Astrocyte (in vitro differentiated cells and primary cell): ENCODE measurements at regions not wholly inside any gene's neighbourhood (a gene's known extent, or its start where the extent isn't known, plus 50 kb on each side); places are given as distances from the start of the nearest gene placed in this dataset.

Experiments used
- DNase-seq: peaks from one replicate; pipeline ENCODE4 v3.0.0-alpha.2; 2010; ENCODE audit warnings: low read depth
- FAIRE-seq: peaks from 2 replicates; lab custom pipeline; 2011; peaks lifted over from hg19 to GRCh38; lab: Jason Lieb, UNC
- H2AFZ ChIP-seq: 2 replicates; pipeline ENCODE4 v1.6.0; 2012; ENCODE audit warnings: low read depth, low read length, inconsistent platforms
- H3K27ac ChIP-seq: 2 replicates; pipeline ENCODE4 v1.5.1; 2011; ENCODE audit warnings: low read depth, low read length, inconsistent platforms
- H3K27me3 ChIP-seq: 2 replicates; pipeline ENCODE4 v1.6.0; 2011; ENCODE audit warnings: low read length, inconsistent platforms; ENCODE audit not compliant: insufficient read depth
- H3K36me3 ChIP-seq: 2 replicates; pipeline ENCODE4 v1.5.1; 2011; ENCODE audit warnings: low read length, inconsistent platforms; ENCODE audit not compliant: insufficient read depth
- H3K4me1 ChIP-seq: 2 replicates; pipeline ENCODE4 v1.5.1; 2011; ENCODE audit warnings: low read length, inconsistent platforms; ENCODE audit not compliant: insufficient read depth
- H3K4me2 ChIP-seq: 2 replicates; pipeline ENCODE4 v1.6.0; 2012; ENCODE audit warnings: low read length, inconsistent platforms
- H3K4me3 ChIP-seq: 2 replicates; pipeline ENCODE4 v1.5.1; 2011; ENCODE audit warnings: low read depth, mild to moderate bottlenecking, low read length, inconsistent platforms; ENCODE audit not compliant: insufficient read depth
- H3K79me2 ChIP-seq: 2 replicates; pipeline ENCODE4 v1.6.0; 2012; ENCODE audit warnings: mild to moderate bottlenecking, low read length, inconsistent platforms; ENCODE audit not compliant: insufficient read depth
- H3K9ac ChIP-seq: 2 replicates; pipeline ENCODE4 v1.6.0; 2012; ENCODE audit warnings: mild to moderate bottlenecking, low read length, inconsistent platforms
- H3K9me3 ChIP-seq: 2 replicates; pipeline ENCODE4 v1.5.1; 2012; ENCODE audit warnings: low read depth, mild to moderate bottlenecking, low read length, inconsistent platforms; ENCODE audit not compliant: insufficient read depth
- H4K20me1 ChIP-seq: 2 replicates; pipeline ENCODE4 v1.6.0; 2012; ENCODE audit warnings: low read length, inconsistent platforms; ENCODE audit not compliant: insufficient read depth
- H3K27ac Mint-ChIP-seq: one replicate; pipeline ENCODE4 v1.8.0; 2021; ENCODE audit warnings: mild to moderate bottlenecking, mixed read lengths; ENCODE audit not compliant: unreplicated experiment
- H3K27me3 Mint-ChIP-seq: one replicate; pipeline ENCODE4 v1.8.0; 2021; ENCODE audit warnings: low read depth, mixed read lengths; ENCODE audit not compliant: unreplicated experiment
- H3K36me3 Mint-ChIP-seq: one replicate; pipeline ENCODE4 v1.8.0; 2021; ENCODE audit warnings: low read depth, mixed read lengths; ENCODE audit not compliant: unreplicated experiment
- H3K4me1 Mint-ChIP-seq: one replicate; pipeline ENCODE4 v1.8.0; 2021; ENCODE audit warnings: low read depth, mixed read lengths; ENCODE audit not compliant: unreplicated experiment
- H3K4me3 Mint-ChIP-seq: one replicate; pipeline ENCODE4 v1.8.0; 2021; ENCODE audit warnings: mild to moderate bottlenecking, moderate library complexity, mixed read lengths; ENCODE audit not compliant: unreplicated experiment
- H3K9me3 Mint-ChIP-seq: one replicate; pipeline ENCODE4 v1.8.0; 2021; ENCODE audit warnings: mild to moderate bottlenecking, mixed read lengths; ENCODE audit not compliant: unreplicated experiment
- EZH2 ChIP-seq: IDR thresholded peaks from 2 replicates; pipeline ENCODE4 v1.6.1; 2012; ENCODE audit warnings: mild to moderate bottlenecking, low read length, inconsistent platforms; ENCODE audit not compliant: insufficient read depth
- TF ChIP-seq, protein P1 (sequence below): IDR thresholded peaks from 2 replicates; pipeline ENCODE4 v1.5.1; 2011; ENCODE audit warnings: low read depth, mild to moderate bottlenecking, inconsistent platforms, low read length, moderate library complexity; ENCODE audit not compliant: insufficient read depth

DNA sequence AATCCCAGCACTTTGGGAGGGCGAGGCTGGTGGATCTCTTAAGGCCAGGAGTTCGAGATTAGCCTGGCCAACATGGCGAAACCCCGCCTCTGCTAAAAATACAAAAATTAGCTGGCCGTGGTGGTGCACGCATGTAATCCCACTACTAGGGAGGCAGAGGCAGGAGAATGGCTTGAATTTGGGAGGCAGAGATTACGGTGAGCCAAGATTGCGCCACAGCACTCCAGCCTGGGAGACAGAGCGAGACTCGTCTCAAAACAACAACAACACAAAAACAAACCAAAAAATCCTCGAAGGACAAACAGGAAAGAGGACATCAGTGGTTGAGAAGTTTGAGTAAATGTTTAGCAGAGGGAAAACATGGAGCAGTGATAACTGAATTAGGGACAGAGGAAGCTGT, 52.3 kb upstream of the FAM3C start:
- H3K4me1 ChIP-seq, result no peaks in the 10 kb centered on the region
- no peak overlapping the region for H3K9ac ChIP-seq
- H2AFZ ChIP-seq, result no peak overlapping the region
- no peak overlapping the region for H3K4me2 ChIP-seq
- H3K27ac ChIP-seq, result no peak overlapping the region
- no peaks in the 10 kb centered on the region for H3K9me3 ChIP-seq
- H3K4me1 Mint-ChIP-seq, result no peaks in the 10 kb centered on the region
- TF ChIP-seq EZH2, result no peak
- TF ChIP-seq, protein P1, sequence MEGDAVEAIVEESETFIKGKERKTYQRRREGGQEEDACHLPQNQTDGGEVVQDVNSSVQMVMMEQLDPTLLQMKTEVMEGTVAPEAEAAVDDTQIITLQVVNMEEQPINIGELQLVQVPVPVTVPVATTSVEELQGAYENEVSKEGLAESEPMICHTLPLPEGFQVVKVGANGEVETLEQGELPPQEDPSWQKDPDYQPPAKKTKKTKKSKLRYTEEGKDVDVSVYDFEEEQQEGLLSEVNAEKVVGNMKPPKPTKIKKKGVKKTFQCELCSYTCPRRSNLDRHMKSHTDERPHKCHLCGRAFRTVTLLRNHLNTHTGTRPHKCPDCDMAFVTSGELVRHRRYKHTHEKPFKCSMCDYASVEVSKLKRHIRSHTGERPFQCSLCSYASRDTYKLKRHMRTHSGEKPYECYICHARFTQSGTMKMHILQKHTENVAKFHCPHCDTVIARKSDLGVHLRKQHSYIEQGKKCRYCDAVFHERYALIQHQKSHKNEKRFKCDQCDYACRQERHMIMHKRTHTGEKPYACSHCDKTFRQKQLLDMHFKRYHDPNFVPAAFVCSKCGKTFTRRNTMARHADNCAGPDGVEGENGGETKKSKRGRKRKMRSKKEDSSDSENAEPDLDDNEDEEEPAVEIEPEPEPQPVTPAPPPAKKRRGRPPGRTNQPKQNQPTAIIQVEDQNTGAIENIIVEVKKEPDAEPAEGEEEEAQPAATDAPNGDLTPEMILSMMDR, result no peak
- H3K79me2 ChIP-seq, result no peaks in the 10 kb centered on the region
- no peak overlapping the region for H3K4me3 Mint-ChIP-seq
- H3K36me3 ChIP-seq, result no peaks in the 10 kb centered on the region
- no peaks in the 10 kb centered on the region for H3K27me3 Mint-ChIP-seq
- FAIRE-seq (no peak), DNase-seq (no peak)
- H3K9me3 Mint-ChIP-seq, result no peaks in the 10 kb centered on the region
- H3K27me3 ChIP-seq, result no peaks in the 10 kb centered on the region
- no peaks in the 10 kb centered on the region for H3K36me3 Mint-ChIP-seq
- H3K4me3 ChIP-seq, result no peak overlapping the region
- peak overlapping the region; percentile 14 for H3K27ac Mint-ChIP-seq
- no peaks in the 10 kb centered on the region for H4K20me1 ChIP-seq

DNA sequence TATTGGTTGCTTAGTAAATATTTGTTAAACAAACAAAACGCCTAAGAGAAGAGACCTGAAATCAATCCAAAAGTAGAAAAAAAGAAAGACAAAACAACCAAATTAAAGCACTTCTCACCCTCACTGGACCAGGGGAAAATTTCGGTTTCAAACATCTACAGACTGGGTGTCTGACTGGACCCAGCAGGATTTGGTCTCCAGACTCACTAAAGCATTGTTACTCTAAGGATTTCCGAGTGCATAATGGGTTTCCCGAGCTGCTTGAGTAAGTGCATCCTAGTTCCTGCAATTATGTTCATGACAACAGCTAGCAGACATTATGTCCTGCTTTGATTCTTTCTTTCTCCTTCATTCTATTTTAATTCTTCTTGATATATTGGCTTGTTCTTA, 51.8 kb upstream of the FAM3C start:
- H3K9ac ChIP-seq, result no peak overlapping the region
- TF ChIP-seq, protein P1, result no peak
- no peak for TF ChIP-seq EZH2
- H3K4me2 ChIP-seq, result no peak overlapping the region
- no peaks in the 10 kb centered on the region for H3K9me3 Mint-ChIP-seq
- no peaks in the 10 kb centered on the region for H3K36me3 ChIP-seq
- no peak overlapping the region for H3K27ac Mint-ChIP-seq
- H2AFZ ChIP-seq, result no peak overlapping the region
- no peaks in the 10 kb centered on the region for H3K36me3 Mint-ChIP-seq
- H3K4me3 ChIP-seq, result no peak overlapping the region
- no peaks in the 10 kb centered on the region for H3K4me1 Mint-ChIP-seq
- FAIRE-seq, result no peak
- H3K4me1 ChIP-seq, result no peaks in the 10 kb centered on the region
- H3K27me3 ChIP-seq, result no peaks in the 10 kb centered on the region
- H3K27me3 Mint-ChIP-seq, result no peaks in the 10 kb centered on the region
- H4K20me1 ChIP-seq, result no peaks in the 10 kb centered on the region
- H3K27ac ChIP-seq, result no peak overlapping the region
- no peak for DNase-seq
- H3K4me3 Mint-ChIP-seq, result no peak overlapping the region
- H3K9me3 ChIP-seq, result no peaks in the 10 kb centered on the region
- H3K79me2 ChIP-seq, result no peaks in the 10 kb centered on the region

DNA sequence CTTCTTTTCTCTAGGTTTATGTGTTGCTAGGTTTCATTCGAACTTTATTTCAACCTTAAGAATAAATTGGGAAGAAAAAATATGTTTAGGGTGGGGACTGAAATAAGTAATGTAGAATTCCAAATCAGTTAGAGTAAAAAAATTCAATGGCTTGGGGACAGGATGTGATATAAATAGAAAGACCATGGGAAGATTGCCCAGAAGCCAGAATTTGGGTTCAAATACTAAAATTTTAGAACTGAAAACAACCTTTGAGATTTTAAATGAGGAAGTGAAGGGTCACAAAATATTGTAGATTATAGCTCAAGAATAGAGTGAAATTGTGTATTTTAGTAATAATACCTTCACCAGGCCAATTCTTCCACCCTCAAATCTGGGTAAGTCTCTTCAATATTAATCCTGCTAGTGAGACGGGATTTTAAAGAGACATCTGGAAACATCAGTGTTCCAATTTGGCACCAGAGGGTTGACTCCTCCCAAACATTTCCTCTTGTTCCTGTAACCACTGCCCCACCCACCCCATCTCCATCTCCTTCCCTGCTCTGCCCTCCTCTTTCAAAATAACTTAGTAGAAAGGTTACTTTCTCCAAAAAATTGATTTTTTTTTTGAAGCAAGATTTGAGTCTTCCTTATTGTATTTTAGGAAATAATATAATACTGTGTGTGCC, 51.3 kb upstream of the FAM3C start:
- Histone ChIP-seq H3K36me3 (no peaks in the 10 kb centered on the region), H3K4me1 (no peaks in the 10 kb centered on the region), H3K27ac (no peak overlapping the region), H3K9ac (no peak overlapping the region), H3K79me2 (no peaks in the 10 kb centered on the region), H3K27me3 (no peaks in the 10 kb centered on the region), H3K9me3 (no peaks in the 10 kb centered on the region), H3K4me3 (no peak overlapping the region), H2AFZ (no peak overlapping the region), H4K20me1 (no peaks in the 10 kb centered on the region), H3K4me2 (no peak overlapping the region)
- Mint-ChIP-seq H3K36me3 (no peaks in the 10 kb centered on the region), H3K9me3 (no peaks in the 10 kb centered on the region), H3K27me3 (no peaks in the 10 kb centered on the region), H3K27ac (no peak overlapping the region), H3K4me1 (no peaks in the 10 kb centered on the region), H3K4me3 (no peak overlapping the region)
- TF ChIP-seq EZH2, result no peak
- TF ChIP-seq, protein P1, result no peak
- DNase-seq, result no peak
- FAIRE-seq, result no peak
